ENCODE measurements at regions not wholly inside any gene's neighbourhood (a gene's known extent, or its start where the extent isn't known, plus 50 kb on each side); places are given as distances from the start of the nearest gene placed in this dataset.

GRCh38 chr13:72113076-72113475, 246.1 kb upstream of the DACH1 start:
- TF ChIP-seq EP300 (IDR thresholded peaks at IDR 0.05) = no peak
- no peak for TF ChIP-seq POLR2AphosphoS5 (IDR thresholded peaks at IDR 0.05)
- TF ChIP-seq CTCF (IDR thresholded peaks at IDR 0.05) = no peak
- no peak for TF ChIP-seq POLR2A (IDR thresholded peaks at IDR 0.05)

Data from sigmoid colon (tissue), 4 donors.